ENCODE measurements at regions not wholly inside any gene's neighbourhood (a gene's known extent, or its start where the extent isn't known, plus 50 kb on each side); places are given as distances from the start of the nearest gene placed in this dataset.

GRCh38 chr9:111178331-111179055, 140.2 kb upstream of the LPAR1 start (continued):
- TF ChIP-seq, protein P1, sequence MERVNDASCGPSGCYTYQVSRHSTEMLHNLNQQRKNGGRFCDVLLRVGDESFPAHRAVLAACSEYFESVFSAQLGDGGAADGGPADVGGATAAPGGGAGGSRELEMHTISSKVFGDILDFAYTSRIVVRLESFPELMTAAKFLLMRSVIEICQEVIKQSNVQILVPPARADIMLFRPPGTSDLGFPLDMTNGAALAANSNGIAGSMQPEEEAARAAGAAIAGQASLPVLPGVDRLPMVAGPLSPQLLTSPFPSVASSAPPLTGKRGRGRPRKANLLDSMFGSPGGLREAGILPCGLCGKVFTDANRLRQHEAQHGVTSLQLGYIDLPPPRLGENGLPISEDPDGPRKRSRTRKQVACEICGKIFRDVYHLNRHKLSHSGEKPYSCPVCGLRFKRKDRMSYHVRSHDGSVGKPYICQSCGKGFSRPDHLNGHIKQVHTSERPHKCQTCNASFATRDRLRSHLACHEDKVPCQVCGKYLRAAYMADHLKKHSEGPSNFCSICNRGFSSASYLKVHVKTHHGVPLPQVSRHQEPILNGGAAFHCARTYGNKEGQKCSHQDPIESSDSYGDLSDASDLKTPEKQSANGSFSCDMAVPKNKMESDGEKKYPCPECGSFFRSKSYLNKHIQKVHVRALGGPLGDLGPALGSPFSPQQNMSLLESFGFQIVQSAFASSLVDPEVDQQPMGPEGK (CRISPR knock-in tag; IDR thresholded peaks at IDR 0.05; ENCODE audit: borderline replicate concordance) = no peak
- TF ChIP-seq CREB5 (CRISPR knock-in tag; IDR thresholded peaks at IDR 0.05; ENCODE audit: low read depth) = no peak

GRCh38 chr9:111176511-111176910, 138.2 kb upstream of the LPAR1 start:
- no peak for ATAC-seq

GRCh38 chr9:111175350-111175749, 137.1 kb upstream of the LPAR1 start:
- no peak for ATAC-seq
- no peak for TF ChIP-seq ZFP3 (CRISPR knock-in tag; IDR thresholded peaks at IDR 0.05)
- no peak for TF ChIP-seq ARNTL (CRISPR knock-in tag; IDR thresholded peaks at IDR 0.05; ENCODE audit: borderline replicate concordance, low read depth)
- no peak for TF ChIP-seq CREB5 (CRISPR knock-in tag; IDR thresholded peaks at IDR 0.05; ENCODE audit: low read depth)
- no peak for TF ChIP-seq TOX (CRISPR knock-in tag; IDR thresholded peaks at IDR 0.05; ENCODE audit: borderline replicate concordance)
- TF ChIP-seq ZNF565 (CRISPR knock-in tag; conservative IDR thresholded peaks at IDR 0.05; ENCODE audit: low read depth) = no peak
- TF ChIP-seq RARB (CRISPR knock-in tag; IDR thresholded peaks at IDR 0.05) = no peak
- TF ChIP-seq, protein P2, sequence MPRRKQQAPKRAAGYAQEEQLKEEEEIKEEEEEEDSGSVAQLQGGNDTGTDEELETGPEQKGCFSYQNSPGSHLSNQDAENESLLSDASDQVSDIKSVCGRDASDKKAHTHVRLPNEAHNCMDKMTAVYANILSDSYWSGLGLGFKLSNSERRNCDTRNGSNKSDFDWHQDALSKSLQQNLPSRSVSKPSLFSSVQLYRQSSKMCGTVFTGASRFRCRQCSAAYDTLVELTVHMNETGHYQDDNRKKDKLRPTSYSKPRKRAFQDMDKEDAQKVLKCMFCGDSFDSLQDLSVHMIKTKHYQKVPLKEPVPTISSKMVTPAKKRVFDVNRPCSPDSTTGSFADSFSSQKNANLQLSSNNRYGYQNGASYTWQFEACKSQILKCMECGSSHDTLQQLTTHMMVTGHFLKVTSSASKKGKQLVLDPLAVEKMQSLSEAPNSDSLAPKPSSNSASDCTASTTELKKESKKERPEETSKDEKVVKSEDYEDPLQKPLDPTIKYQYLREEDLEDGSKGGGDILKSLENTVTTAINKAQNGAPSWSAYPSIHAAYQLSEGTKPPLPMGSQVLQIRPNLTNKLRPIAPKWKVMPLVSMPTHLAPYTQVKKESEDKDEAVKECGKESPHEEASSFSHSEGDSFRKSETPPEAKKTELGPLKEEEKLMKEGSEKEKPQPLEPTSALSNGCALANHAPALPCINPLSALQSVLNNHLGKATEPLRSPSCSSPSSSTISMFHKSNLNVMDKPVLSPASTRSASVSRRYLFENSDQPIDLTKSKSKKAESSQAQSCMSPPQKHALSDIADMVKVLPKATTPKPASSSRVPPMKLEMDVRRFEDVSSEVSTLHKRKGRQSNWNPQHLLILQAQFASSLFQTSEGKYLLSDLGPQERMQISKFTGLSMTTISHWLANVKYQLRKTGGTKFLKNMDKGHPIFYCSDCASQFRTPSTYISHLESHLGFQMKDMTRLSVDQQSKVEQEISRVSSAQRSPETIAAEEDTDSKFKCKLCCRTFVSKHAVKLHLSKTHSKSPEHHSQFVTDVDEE (CRISPR knock-in tag; IDR thresholded peaks at IDR 0.05) = no peak

More at GRCh38 chr9:111176511-111176910, 138.2 kb upstream of the LPAR1 start:
- TF ChIP-seq ARNTL (CRISPR knock-in tag; IDR thresholded peaks at IDR 0.05; ENCODE audit: borderline replicate concordance, low read depth) = no peak
- no peak for TF ChIP-seq ZFP30 (CRISPR knock-in tag; IDR thresholded peaks at IDR 0.05)
- TF ChIP-seq CREB5 (CRISPR knock-in tag; IDR thresholded peaks at IDR 0.05; ENCODE audit: low read depth) = no peak
- TF ChIP-seq ZNF565 (CRISPR knock-in tag; conservative IDR thresholded peaks at IDR 0.05; ENCODE audit: low read depth) = no peak
- TF ChIP-seq, protein P1 (CRISPR knock-in tag; IDR thresholded peaks at IDR 0.05; ENCODE audit: borderline replicate concordance) = no peak
- TF ChIP-seq TCF4 (CRISPR knock-in tag; IDR thresholded peaks at IDR 0.05; ENCODE audit: borderline replicate concordance) = no peak
- TF ChIP-seq PPARA (CRISPR knock-in tag; IDR thresholded peaks at IDR 0.05; ENCODE audit: borderline replicate concordance) = no peak
- TF ChIP-seq ESRRG (CRISPR knock-in tag; IDR thresholded peaks at IDR 0.05) = no peak
- TF ChIP-seq CSDC2 (CRISPR knock-in tag; IDR thresholded peaks at IDR 0.05) = no peak
- no peak for TF ChIP-seq OSR1 (CRISPR knock-in tag; IDR thresholded peaks at IDR 0.05)
- no peak for TF ChIP-seq SNAI2 (CRISPR knock-in tag; IDR thresholded peaks at IDR 0.05)
- TF ChIP-seq GLIS3 (CRISPR knock-in tag; IDR thresholded peaks at IDR 0.05) = no peak

All from SK-N-SH treated with all-trans-retinoic acid at 6 μM for 48 hours (cell line).